ENCODE measurements at regions not wholly inside any gene's neighbourhood (a gene's known extent, or its start where the extent isn't known, plus 50 kb on each side); places are given as distances from the start of the nearest gene placed in this dataset.

DNA sequence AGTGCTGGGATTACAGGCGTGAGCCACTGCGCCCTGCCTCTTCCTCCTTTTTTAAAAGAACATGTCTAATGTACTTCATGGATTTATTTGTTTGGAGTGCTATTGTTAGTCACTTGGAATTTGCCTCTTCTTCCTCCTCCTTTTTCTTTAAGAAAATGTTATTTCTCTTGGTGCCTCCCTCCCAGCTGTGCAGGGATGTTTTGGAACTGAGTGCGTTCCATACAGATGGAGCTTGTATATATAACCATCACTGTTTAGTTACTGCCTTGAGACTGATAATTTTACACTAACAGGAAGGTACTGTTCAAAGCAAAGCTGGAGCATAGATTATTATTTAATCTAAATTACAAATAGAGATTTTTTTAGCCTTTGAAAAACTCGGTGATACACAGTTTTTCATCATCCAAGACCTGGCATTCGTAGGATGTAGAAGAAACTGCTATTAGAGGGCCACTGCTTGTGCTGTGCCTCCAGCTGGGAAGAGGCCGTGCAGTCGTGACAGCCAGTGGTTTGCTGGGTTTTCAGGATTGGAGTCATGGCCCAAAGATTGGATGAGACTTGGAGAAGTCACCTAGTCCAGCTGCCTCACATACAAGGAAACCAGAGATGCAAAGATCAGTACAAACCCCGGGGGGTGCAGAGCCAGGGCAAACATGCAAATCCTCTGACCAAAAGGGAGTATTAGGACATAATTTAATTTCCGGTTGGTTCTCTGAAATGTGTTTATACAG, 123.1 kb downstream of the PLEKHG1 start:
- WGBS (ENCODE audit: insufficient coverage) = 89% methylated on average over 6 of the region's 9 CpGs
- intact Hi-C loops (cut with micrococcal nuclease) = no loop called here
- no peak overlapping the region for H3K4me3 ChIP-seq (ENCODE audit: low read length)
- DNase-seq (no peak), ATAC-seq (no peak)
- TF ChIP-seq, protein P1, sequence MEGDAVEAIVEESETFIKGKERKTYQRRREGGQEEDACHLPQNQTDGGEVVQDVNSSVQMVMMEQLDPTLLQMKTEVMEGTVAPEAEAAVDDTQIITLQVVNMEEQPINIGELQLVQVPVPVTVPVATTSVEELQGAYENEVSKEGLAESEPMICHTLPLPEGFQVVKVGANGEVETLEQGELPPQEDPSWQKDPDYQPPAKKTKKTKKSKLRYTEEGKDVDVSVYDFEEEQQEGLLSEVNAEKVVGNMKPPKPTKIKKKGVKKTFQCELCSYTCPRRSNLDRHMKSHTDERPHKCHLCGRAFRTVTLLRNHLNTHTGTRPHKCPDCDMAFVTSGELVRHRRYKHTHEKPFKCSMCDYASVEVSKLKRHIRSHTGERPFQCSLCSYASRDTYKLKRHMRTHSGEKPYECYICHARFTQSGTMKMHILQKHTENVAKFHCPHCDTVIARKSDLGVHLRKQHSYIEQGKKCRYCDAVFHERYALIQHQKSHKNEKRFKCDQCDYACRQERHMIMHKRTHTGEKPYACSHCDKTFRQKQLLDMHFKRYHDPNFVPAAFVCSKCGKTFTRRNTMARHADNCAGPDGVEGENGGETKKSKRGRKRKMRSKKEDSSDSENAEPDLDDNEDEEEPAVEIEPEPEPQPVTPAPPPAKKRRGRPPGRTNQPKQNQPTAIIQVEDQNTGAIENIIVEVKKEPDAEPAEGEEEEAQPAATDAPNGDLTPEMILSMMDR (IDR thresholded peaks at IDR 0.05) = no peak
- no peaks in the 10 kb centered on the region for H3K36me3 ChIP-seq (ENCODE audit: control insufficient read depth, insufficient read depth, low read length)
- no peaks in the 10 kb centered on the region for H3K4me1 ChIP-seq (ENCODE audit: control insufficient read depth, insufficient read depth, low read length)
- H3K4me1 Mint-ChIP-seq = no peaks in the 10 kb centered on the region
- H3K27me3 Mint-ChIP-seq (ENCODE audit: low read depth in 2 of 2) = peaks cover 14 to 24% of the 10 kb centered on the region in 2 donors
- H3K27me3 ChIP-seq (ENCODE audit: control insufficient read depth, insufficient read depth, low read length) = peaks cover 3% of the 10 kb centered on the region
- no peak overlapping the region for H3K4me3 Mint-ChIP-seq
- H3K9me3 Mint-ChIP-seq = no peaks in the 10 kb centered on the region
- H3K27ac Mint-ChIP-seq = no peak overlapping the region
- no peaks in the 10 kb centered on the region for H3K36me3 Mint-ChIP-seq
- no peaks in the 10 kb centered on the region for H3K9me3 ChIP-seq (ENCODE audit: control insufficient read depth, insufficient read depth, low read length)
- no peak overlapping the region for H3K27ac ChIP-seq (ENCODE audit: low read length)

DNA sequence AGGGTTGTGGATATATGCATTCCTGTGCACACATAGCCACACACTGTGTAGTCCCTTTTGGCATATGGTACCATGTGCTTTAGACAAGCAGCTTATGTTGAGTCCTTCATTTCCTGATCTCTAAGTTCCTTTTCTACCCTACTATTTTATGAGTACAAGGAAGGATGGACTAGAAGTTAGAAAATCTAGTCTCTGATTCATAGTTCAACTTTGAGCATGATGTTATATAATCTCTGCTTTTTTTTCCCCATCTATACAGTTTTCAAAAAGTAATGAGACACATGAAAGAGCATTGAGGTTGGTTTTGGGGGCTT, 123.6 kb downstream of the PLEKHG1 start:
- no peak overlapping the region for H3K4me3 ChIP-seq (ENCODE audit: low read length)
- no peaks in the 10 kb centered on the region for H3K36me3 ChIP-seq (ENCODE audit: control insufficient read depth, insufficient read depth, low read length)
- no peaks in the 10 kb centered on the region for H3K4me1 ChIP-seq (ENCODE audit: control insufficient read depth, insufficient read depth, low read length)
- H3K9me3 ChIP-seq (ENCODE audit: control insufficient read depth, insufficient read depth, low read length) = no peaks in the 10 kb centered on the region
- H3K36me3 Mint-ChIP-seq = no peaks in the 10 kb centered on the region
- H3K4me1 Mint-ChIP-seq = no peaks in the 10 kb centered on the region
- intact Hi-C loops (cut with micrococcal nuclease) = no loop called here
- DNase-seq = no peak
- no peak overlapping the region for H3K4me3 Mint-ChIP-seq
- no peaks in the 10 kb centered on the region for H3K9me3 Mint-ChIP-seq
- H3K27me3 Mint-ChIP-seq (ENCODE audit: low read depth in 2 of 2) = peaks cover 14 to 24% of the 10 kb centered on the region in 2 donors
- ATAC-seq = no peak
- H3K27ac ChIP-seq (ENCODE audit: low read length) = no peak overlapping the region
- TF ChIP-seq, protein P1 (IDR thresholded peaks at IDR 0.05) = no peak
- H3K27me3 ChIP-seq (ENCODE audit: control insufficient read depth, insufficient read depth, low read length) = peaks cover 3% of the 10 kb centered on the region
- H3K27ac Mint-ChIP-seq = no peak overlapping the region

DNA sequence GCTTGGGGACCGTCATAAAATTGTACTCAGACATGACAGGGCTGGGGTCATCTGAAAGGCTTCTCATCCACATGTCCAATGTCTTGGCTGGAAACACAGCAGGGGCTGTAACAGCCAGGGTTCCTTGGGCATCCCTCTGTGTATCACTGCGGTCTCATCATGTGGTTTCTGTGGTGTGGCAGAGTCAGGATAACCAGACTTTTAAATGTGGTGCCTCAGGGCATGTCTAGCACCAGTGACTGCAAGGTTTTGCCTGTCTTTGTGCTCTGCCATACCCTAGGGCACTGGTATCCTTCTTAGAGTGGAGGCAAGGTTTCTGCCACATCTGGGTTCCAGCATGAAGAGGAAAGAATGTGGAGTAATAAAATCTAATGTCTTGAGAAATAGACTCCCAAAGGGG, 124.2 kb downstream of the PLEKHG1 start:
- ATAC-seq (no peak), DNase-seq (no peak)
- intact Hi-C loops (cut with micrococcal nuclease) = no loop called here
- H3K27me3 ChIP-seq (ENCODE audit: control insufficient read depth, insufficient read depth, low read length) = peaks cover 3% of the 10 kb centered on the region
- no peaks in the 10 kb centered on the region for H3K36me3 ChIP-seq (ENCODE audit: control insufficient read depth, insufficient read depth, low read length)
- no peak overlapping the region for H3K4me3 ChIP-seq (ENCODE audit: low read length)
- Mint-ChIP-seq H3K27ac (no peak overlapping the region), H3K4me1 (no peaks in the 10 kb centered on the region), H3K9me3 (no peaks in the 10 kb centered on the region), H3K27me3 (ENCODE audit: low read depth in 2 of 2) (peaks cover 14 to 19% of the 10 kb centered on the region in 2 donors), H3K4me3 (no peak overlapping the region), H3K36me3 (no peaks in the 10 kb centered on the region)
- TF ChIP-seq, protein P1 (IDR thresholded peaks at IDR 0.05) = no peak
- H3K9me3 ChIP-seq (ENCODE audit: control insufficient read depth, insufficient read depth, low read length) = no peaks in the 10 kb centered on the region
- no peaks in the 10 kb centered on the region for H3K4me1 ChIP-seq (ENCODE audit: control insufficient read depth, insufficient read depth, low read length)
- 90% methylated on average over 2 of the region's 2 CpGs for WGBS (ENCODE audit: insufficient coverage)
- no peak overlapping the region for H3K27ac ChIP-seq (ENCODE audit: low read length)

DNA sequence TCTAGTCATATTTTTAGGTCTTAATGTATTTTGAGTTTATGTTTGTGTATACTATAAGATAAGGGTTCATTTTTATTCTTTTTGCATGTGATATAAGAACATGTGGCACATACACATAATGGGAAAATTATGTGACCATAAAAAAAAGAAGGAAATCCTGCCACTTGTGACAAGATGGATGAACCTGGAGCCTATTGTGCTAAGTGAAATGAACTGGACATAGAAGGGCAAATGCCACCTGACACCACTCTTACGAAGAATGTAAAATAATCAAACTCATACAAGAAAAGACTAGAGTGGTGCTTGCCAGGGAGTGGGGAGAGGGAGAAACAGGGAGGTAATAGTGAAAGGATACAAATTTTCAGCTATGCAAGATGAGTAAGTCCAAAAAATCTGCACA, 126.1 kb downstream of the PLEKHG1 start:
- H3K4me3 Mint-ChIP-seq = no peak overlapping the region
- H3K9me3 ChIP-seq (ENCODE audit: control insufficient read depth, insufficient read depth, low read length) = no peaks in the 10 kb centered on the region
- peaks cover 3% of the 10 kb centered on the region for H3K27me3 ChIP-seq (ENCODE audit: control insufficient read depth, insufficient read depth, low read length)
- no peaks in the 10 kb centered on the region for H3K36me3 Mint-ChIP-seq
- H3K27me3 Mint-ChIP-seq (ENCODE audit: low read depth in 2 of 2) = peaks cover 10 to 14% of the 10 kb centered on the region in 2 donors
- no peak for DNase-seq
- no peaks in the 10 kb centered on the region for H3K36me3 ChIP-seq (ENCODE audit: control insufficient read depth, insufficient read depth, low read length)
- no peaks in the 10 kb centered on the region for H3K9me3 Mint-ChIP-seq
- no CpG with 5 or more reads among the region's 1 CpG for WGBS (ENCODE audit: insufficient coverage)
- no peaks in the 10 kb centered on the region for H3K4me1 ChIP-seq (ENCODE audit: control insufficient read depth, insufficient read depth, low read length)
- no peak for ATAC-seq
- no peaks in the 10 kb centered on the region for H3K4me1 Mint-ChIP-seq
- no peak overlapping the region for H3K27ac Mint-ChIP-seq
- intact Hi-C loops (cut with micrococcal nuclease) = no loop called here
- H3K4me3 ChIP-seq (ENCODE audit: low read length) = no peak overlapping the region
- TF ChIP-seq, protein P1 (IDR thresholded peaks at IDR 0.05) = no peak
- H3K27ac ChIP-seq (ENCODE audit: low read length) = no peak overlapping the region

Measured in natural killer cell (primary cell).